GM10266 (cell line): ENCODE measurements at regions not wholly inside any gene's neighbourhood (a gene's known extent, or its start where the extent isn't known, plus 50 kb on each side); places are given as distances from the start of the nearest gene placed in this dataset.

Experiments used
- DNase-seq: peaks from one replicate; pipeline ENCODE4 v3.0.0; 2012; ENCODE audit errors: extremely low spot score
- TF ChIP-seq, protein P1 (sequence below): IDR thresholded peaks from 2 replicates; pipeline ENCODE4 v1.5.1; 2012; ENCODE audit warnings: mild to moderate bottlenecking, low read depth; ENCODE audit not compliant: control insufficient read depth, insufficient read depth; ENCODE audit errors: missing control alignments

DNA sequence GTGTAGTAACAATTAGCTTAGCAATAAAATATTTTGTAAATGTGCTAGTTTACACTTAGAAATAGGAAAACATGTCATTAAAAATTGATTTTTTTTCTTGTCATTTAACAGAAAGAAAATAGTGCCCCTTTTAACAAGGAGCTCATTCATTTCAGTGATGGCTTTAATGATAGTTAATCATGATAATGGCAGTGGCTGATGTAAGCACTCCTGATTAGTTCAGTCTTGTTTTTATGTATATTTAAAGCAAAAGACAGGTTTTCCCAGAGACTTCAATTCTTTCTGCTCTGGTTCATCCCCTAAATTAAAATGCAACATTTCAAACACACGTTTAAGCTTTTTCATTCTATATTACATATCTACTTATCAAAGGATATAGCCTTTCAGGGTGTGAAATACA lies 1039.5 kb upstream of the PCDH7 start:
- DNase-seq: no peak
- TF ChIP-seq, protein P1, sequence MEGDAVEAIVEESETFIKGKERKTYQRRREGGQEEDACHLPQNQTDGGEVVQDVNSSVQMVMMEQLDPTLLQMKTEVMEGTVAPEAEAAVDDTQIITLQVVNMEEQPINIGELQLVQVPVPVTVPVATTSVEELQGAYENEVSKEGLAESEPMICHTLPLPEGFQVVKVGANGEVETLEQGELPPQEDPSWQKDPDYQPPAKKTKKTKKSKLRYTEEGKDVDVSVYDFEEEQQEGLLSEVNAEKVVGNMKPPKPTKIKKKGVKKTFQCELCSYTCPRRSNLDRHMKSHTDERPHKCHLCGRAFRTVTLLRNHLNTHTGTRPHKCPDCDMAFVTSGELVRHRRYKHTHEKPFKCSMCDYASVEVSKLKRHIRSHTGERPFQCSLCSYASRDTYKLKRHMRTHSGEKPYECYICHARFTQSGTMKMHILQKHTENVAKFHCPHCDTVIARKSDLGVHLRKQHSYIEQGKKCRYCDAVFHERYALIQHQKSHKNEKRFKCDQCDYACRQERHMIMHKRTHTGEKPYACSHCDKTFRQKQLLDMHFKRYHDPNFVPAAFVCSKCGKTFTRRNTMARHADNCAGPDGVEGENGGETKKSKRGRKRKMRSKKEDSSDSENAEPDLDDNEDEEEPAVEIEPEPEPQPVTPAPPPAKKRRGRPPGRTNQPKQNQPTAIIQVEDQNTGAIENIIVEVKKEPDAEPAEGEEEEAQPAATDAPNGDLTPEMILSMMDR: no peak

DNA sequence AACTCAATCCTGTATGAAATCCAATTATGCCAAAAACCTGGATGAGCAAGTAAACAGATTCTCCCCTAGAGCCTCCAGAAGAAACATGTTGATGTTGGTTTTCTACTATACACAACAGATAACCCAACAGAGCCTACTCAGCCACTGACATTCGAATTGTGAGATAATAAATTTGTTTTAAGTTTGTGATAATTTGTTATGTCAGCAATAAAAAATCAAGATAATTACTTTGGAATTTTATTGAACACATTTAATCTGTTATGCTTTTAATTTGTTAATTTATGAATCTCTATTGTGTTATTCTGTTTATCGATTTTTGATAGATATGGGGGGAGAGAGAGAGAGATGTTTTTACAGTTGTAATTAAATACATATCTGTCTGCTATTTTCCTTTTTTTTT lies 1016.1 kb upstream of the PCDH7 start:
- no peak for DNase-seq
- TF ChIP-seq, protein P1: no peak

DNA sequence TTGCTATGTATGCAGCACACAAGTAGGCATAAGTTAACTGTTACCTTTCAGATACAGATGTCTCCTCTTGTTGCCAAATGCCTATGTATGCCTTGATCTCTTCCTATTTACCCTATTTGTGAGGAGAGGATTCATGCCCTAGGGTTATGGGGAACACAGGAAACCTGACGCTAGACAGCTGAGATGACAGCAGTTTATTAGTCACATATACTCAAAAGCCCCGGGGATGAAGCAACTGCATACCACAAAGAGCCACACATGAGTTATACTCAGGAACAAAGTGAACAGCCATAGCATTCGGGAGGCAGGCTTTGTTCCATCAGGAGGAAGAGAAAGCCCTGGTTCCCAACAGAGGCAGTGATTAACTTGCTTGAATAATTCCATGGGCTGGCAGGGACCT lies 1011.7 kb upstream of the PCDH7 start:
- DNase-seq: no peak
- TF ChIP-seq, protein P1: no peak

DNA sequence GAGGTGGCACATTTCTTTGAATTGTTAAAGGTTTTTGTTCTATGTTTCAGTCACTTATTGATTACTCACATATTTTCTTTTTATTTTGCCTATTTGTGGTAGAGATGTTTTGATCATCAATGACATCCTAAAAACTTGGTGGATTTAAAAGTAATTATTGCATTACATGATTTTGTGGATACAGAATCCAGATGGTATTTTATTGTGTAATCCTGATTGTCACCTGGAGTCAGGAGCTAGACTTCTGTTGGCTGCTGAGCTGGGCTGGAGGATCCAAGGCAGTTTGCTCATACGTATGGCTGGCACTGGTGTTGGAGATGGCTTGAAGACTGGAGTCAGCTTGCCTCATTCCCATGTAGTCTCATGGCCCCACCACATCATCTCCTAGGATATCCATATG lies 1009.6 kb upstream of the PCDH7 start:
- no peak for DNase-seq
- TF ChIP-seq, protein P1: no peak

DNA sequence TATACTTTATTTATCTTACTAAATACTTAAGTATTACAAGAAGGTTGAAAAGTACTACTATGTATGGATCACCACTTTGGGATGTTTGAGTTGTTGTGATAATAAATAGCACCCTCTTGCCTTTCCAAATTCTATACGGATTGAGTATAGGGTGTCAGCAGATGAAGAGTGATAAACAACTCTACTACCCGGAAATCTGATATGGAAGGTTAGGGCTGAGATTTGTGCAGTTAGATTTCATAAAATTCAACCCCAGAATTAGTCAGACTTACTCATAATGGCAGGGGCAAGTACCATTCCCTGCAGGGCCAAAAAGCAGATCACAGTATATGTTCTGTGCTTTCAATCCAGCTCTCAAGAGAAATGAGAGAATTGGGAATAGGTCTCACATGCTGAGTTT lies 1008.9 kb upstream of the PCDH7 start:
- TF ChIP-seq, protein P1: no peak
- DNase-seq: no peak

DNA sequence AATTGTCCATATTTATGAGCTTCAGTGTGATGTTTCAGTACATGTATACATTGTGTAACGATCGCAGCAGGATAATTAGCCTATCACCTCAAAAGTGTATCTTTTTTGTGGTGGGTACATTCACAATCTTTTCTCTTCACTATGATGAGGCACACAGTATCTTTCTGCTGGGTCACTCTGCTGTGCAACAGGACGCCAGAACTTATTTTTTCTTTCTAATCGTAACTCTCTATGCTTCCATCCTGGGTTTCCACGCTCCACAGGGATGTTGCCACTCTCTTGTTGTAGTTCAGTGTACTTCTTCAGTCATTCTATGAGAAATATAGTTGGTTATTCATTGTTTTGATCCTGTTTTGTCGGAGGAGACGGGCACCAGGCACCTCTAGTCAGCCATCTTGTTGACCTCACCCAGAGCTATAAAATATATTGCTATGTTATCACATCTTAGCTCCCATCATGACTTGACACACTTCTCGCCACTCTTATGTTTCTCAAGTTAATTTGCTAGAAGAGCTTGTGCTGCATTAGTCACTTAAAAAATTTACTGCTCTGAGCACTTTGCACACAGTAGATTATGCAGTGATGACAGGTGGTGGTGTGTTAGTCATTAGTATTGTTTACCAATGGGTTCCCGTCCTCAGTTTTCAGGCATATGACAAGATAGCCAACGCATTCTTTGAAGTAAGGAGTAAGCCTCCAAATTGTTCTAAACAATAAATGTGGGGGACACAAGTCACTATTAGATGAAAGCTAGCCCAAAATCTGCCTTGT lies 1002.7 kb upstream of the PCDH7 start:
- TF ChIP-seq, protein P1: no peak
- no peak for DNase-seq

DNA sequence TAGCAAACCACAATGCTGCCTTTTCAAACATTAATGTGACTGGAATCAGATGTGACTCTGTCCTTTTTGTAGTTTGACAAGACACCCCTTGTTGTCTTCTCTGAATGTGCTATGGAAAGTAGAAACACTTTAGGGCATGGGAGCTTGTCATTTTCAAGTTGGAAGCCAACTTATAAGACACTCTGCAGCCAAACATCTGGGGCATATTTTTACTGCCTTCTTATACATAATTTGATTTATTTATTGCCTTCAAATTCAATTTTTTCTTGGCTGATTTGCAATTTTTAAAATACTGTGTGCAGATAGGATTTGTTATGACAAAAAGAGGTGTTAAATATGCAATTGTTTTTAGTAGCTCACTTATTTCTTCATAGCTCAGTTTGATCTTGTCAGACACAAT lies 1002.0 kb upstream of the PCDH7 start:
- DNase-seq: no peak
- TF ChIP-seq, protein P1: no peak
